ENCODE measurements at regions not wholly inside any gene's neighbourhood (a gene's known extent, or its start where the extent isn't known, plus 50 kb on each side); places are given as distances from the start of the nearest gene placed in this dataset.

DNA sequence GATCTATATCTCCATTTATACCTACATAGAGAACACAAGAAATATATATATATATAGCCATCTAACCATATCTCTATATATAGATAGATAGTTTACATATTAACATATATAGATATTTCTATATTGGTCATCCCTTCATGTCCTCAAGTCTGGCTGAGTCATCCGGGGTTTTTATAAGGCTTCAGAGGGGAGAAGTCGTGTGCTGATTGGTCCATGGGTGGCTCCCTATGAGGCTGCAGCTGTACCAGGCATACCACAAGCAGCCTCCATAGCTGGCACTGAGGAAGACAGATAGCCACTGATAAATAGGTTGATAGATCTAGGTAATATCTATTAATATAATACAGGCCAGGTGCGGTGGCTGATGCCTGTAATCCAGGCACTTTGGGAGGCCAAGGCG is 618.3 kb upstream of the SETBP1 start:
- no peak for DNase-seq (ENCODE audit: low spot score)

DNA sequence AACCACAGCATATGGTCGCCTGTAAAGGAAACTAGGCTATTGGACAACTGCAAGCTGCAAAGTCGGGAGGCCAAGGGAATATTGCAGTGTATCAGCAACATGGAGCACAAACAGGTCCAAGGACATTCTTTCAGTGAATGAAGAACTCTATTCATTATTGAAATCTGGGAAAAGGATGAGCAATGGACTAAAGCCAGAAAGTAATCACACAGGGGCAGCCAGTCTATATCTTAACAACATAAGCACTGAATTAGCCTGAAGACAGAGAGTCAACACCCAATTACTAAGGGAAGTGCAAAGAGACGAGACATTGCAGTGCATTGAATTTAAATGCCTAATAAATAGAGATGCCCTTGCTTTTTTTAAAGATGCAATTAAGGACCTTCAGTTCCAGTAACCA is 615.5 kb upstream of the SETBP1 start:
- no peak for DNase-seq (ENCODE audit: low spot score)

GRCh38 chr18:44066541-44066940 is 614.1 kb upstream of the SETBP1 start:
- DNase-seq (ENCODE audit: low spot score), result no peak

DNA sequence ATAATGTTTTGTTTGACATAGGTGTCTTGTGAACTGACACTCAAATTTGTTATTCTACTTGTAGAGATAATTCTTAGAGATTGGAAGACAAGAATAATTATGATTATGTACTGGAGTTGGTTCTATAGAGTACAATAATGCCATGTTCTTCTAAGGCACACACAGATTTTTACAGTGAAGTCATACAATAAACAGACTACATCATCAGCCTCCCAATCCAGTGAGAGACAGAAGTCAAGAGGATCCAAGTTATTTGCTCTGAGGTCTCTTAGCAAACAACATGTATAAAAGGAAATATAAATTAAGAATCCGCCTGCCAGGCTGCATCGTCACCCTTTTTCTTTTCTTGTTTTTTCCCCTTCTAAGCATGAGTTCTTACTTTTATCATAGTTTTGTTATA is 613.5 kb upstream of the SETBP1 start:
- no peak for DNase-seq (ENCODE audit: low spot score)

- DNase-seq (ENCODE audit: low spot score), result no peak
Measured at GRCh38 chr18:44075038-44075437, 605.6 kb upstream of the SETBP1 start.

DNA sequence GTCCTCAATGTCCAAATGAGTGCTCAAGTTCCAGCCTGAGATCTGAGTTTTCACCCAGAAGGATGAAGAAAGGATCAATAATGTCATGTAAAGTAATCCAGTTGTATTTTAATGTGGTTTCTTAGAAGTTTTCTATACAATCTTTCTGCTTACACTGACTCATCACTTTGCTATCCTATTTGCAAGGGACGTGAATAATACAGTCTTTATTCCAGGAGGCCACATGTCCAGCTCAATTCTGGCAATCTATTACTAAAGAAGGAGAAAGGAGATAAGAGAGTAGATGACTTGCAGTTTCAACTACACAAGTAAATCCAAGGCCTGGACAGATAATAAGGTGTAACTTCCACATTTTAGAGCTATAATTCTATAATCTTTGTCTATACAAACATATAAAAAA is 601.1 kb upstream of the SETBP1 start:
- no peak for DNase-seq (ENCODE audit: low spot score)

GRCh38 chr18:44080054-44080453 is 600.6 kb upstream of the SETBP1 start:
- no peak for DNase-seq (ENCODE audit: low spot score)

DNA sequence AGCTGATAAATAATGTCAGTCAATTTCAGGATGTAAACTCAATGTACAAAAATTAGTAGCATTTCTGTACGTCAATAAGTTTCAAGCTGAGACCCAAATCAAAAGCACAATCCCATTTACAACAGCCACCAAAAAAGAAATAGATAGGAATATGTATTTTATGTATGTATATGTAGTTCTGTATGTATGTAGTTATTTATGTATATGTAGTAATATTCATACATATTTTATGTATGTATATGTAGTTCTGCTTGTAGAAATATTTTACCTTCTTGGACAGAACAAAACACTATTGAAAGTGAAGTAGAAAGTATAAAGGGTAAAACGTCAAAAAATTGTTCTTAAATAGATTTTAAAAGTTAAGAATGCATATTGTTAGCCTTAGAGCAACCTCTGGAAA is 591.0 kb upstream of the SETBP1 start:
- DNase-seq (ENCODE audit: low spot score), result no peak

DNA sequence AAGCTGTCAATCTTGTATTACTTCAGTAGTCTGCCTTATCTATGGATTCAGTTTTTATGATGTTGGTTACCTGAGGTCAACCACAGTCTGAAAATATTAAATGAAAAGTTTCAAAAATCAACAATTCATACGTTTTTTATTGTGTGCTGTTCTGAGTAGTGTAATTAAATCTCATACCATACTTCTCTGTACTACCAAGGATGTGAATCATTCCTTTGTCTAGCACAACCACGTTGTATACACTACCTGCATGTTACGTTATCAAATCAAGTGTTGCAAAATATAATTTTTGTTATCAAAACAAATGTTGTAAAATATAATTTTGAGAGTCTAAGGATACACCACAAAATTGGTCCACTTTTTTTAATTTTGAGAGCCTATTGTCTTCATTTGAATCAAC is 590.2 kb upstream of the SETBP1 start:
- DNase-seq (ENCODE audit: low spot score), result no peak

DNA sequence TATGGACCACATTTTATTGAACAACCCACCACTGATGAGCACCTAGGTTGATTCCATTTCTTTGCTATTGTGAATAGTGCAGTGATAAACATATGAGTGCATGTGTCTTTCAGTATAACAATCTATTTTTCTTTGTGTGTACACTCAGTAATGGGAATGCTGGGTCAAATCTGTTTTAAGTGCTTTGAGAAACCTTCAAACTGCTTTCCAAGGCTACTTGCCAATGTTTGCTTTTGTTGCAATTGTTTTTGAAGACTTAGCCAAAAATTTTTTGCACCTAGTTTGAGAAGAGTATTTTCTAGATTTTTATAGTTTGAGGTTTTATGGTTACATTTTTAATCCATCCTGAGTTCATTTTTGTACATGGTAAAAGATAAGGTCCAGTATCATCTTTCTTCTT is 587.4 kb upstream of the SETBP1 start:
- no peak for DNase-seq (ENCODE audit: low spot score)

GRCh38 chr18:44096016-44096415 is 584.7 kb upstream of the SETBP1 start:
- no peak for DNase-seq (ENCODE audit: low spot score)

DNA sequence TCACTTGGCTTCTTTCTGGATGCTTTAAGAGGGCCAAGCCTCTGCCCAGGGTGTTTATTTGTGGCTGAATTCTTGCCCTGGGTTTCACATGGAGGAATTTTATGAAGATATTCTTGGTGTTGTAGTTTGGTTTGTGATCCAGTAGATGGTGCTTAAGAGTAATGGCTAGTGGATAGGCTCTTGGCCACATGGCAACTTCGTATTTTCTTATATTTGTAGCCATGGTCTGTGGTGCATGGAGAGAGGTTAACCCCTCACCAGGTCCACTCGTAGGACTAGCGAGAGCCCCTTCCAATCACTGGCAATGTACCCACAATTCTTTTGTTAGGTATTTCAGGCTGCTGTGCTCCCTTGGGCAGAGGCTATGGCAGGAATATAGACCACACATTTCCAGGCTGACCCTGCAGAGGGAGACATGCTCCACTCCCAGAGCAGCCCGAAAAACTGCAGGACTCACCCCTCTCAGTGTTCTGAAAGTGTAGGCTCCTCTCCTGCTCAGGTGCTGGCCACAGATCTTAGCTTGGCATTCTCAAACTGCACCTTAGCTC is 582.1 kb upstream of the SETBP1 start:
- DNase-seq (ENCODE audit: low spot score), result no peak

DNA sequence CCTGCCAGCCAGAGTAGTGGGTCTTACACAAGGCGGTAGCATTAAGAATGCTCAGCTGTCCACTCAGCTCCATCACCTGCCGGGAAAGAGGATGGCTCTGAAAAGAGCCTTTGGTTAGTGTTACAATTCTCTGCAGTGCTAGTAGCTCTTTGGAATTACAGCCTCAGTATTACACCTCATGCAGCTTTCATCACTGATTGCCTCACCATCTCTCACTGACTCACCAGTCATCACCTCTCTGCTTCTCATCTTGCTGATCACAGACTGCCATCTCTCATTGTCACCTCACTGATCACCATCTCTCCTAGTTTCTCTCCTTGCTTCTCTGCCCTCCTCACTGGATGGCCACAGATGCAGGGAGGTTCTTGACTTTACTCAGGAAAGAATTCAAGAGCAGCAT is 573.5 kb upstream of the SETBP1 start:
- DNase-seq (ENCODE audit: low spot score), result no peak

- no peak for DNase-seq (ENCODE audit: low spot score)
Measured at GRCh38 chr18:44111337-44111736, 569.4 kb upstream of the SETBP1 start.

DNA sequence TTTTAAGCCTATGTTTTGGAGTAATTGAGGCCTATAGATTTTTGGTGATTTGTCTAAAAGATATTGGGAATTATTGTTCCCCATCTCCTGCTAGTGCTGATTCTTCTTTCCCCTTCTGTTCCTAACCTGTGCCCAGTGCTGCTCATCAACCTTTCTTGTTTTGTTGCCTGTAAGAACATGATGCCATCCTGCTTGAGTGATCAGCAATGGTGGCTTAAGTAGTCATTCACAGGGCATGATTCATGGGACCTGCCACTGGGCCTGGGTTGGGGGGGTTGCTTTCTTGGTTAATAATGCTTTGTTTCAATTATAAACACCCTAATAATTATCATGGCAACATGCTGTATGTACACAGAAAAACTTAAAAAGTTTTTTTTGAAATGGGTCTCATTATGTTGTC is 562.9 kb upstream of the SETBP1 start:
- no peak for DNase-seq (ENCODE audit: low spot score)

GRCh38 chr18:44119607-44120006 is 561.1 kb upstream of the SETBP1 start:
- no peak for DNase-seq (ENCODE audit: low spot score)

GRCh38 chr18:44123743-44124142 is 556.9 kb upstream of the SETBP1 start:
- no peak for DNase-seq (ENCODE audit: low spot score)

- DNase-seq (ENCODE audit: low spot score), result no peak
Measured at GRCh38 chr18:44125446-44125845, 555.2 kb upstream of the SETBP1 start.

DNA sequence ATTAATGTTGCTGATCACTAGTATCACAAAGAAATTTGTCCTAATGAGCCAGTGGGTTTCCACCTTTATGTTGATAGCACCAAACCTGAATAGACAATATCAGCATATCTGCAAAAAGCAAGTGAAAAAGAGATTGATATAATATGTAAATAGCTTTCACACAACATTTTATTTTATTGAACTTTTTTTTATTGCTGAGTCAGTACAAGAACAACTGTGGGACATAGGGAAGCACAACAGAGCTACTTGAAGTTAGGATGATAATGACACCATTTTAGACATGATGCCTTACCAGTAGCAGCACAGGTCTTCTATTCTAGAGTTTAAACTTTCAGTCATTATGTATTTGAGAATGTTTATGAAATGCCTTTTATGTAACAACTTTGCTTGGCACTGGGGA is 554.1 kb upstream of the SETBP1 start:
- no peak for DNase-seq (ENCODE audit: low spot score)

GRCh38 chr18:44128365-44128764 is 552.3 kb upstream of the SETBP1 start:
- DNase-seq (ENCODE audit: low spot score), result no peak

DNA sequence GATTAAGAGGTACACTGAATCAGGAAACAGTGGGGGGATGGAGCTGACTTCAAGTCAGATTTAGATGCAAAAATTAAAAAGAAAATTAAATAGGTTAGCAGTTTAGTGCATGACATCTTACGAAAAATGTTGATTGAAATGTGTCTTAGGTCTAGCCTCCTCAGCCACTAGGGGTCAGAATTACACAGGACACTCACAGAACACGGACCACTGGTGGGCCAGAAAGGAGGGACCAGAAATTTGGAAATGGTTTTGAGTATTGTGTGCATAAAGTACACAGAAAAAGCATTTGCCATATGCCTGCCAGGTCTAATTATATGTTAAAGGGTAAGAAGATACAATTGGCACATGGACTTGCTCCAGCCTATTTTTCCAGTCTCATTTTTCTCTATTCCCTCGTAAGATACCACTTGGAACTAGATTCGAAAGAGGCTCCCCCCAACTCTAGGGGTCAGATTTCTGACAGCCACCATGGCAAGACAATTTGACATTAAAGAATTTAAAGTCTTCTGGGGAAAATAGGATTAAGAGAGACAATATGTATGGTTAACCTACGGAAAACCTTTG is 550.2 kb upstream of the SETBP1 start:
- DNase-seq (ENCODE audit: low spot score), result peak; percentile 50

DNA sequence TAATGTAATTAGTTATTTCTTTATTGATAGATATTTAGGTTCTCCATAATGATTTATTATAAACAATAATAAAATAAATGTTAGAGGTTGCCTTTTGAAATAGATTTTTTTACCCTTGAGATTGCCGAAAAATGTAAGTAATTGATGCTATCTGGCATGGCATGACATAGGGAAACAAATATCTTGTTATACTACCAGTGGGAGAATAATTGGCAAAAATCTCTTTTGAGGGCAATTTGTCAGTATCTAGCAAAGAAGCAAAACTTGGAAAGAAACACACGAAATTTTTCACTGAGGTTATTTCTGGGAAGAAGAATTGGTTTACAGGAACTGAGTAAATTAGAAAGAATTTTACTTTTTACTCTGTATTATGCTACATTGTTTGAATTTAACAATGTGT is 547.2 kb upstream of the SETBP1 start:
- DNase-seq (ENCODE audit: low spot score), result no peak

- no peak for DNase-seq (ENCODE audit: low spot score)
Measured at GRCh38 chr18:44134447-44134846, 546.2 kb upstream of the SETBP1 start.

DNA sequence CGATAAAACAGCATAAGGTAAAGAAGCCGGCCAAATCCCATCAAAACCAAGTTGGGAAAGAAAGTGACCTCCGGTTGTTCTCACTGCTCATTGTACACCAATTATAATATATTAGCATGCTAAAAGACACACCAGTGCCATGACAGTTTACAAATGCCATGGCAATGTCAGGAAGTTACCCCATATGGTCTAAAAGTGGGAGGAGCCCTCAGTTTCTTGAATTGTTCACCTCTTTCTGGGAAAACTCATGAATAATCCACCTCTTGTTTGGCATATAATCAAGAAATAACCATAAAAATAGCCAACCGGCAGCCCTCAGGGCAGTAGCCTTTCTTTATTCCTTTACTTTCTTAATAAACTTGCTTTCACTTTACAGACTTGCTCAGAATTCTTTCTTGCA is 544.9 kb upstream of the SETBP1 start:
- DNase-seq (ENCODE audit: low spot score), result no peak

DNA sequence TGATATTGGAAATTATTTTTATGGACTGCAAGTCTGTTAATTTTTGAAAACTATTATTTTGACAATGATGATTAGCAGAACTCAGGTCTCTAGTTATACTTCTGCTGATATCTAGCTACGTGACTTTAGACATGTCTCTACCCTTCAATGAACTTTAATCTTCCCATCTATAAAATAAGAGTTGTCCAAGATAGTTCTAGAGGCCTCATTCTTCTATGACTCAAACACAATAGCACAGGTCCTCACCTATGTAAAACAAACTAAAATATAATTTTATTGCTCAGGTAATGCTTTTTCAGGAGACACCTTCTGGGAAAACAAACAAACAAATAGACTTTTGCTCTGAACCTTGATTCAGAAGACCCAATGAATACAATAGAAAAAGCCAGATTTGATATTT is 544.4 kb upstream of the SETBP1 start:
- DNase-seq (ENCODE audit: low spot score), result no peak

Data from ecto neural progenitor cell (in vitro differentiated cells).